ENCODE measurements at regions not wholly inside any gene's neighbourhood (a gene's known extent, or its start where the extent isn't known, plus 50 kb on each side); places are given as distances from the start of the nearest gene placed in this dataset.

DNA sequence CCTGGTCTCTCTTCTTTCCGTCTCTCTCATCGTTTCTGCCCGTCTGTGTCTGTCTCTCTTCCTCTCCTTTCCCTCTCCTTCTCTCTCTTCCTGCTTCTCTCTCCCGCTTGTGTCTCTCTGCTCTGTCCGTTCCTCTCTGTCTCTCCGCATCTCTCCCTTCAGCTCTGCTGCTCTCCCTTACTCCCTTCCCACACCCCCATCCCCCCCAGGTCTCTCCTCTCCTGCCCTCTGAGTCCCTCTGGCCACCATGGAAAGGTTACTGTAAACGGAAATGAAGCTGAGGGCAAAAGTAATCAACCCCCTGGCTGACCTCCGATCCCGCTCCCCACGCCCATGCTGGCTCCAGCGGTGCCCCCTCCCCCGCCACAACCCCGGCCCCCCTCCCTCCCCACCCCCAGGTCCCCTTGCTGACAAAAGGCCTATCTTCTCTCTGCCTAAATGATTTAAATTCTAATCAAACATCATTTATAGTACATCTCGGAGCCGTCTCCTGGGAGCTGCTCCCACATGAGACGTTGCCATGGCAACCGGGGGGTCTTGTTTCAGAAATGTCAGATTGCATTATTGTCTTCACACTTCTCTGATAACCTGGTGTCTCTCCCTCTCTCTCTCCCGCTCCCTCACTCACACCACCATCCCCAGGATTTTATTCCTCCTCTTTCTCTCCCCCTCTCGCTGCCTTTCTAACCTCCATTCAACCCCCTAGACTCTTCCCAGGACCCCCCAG is 203.8 kb downstream of the RBM19 start:
- TF ChIP-seq, protein P1, sequence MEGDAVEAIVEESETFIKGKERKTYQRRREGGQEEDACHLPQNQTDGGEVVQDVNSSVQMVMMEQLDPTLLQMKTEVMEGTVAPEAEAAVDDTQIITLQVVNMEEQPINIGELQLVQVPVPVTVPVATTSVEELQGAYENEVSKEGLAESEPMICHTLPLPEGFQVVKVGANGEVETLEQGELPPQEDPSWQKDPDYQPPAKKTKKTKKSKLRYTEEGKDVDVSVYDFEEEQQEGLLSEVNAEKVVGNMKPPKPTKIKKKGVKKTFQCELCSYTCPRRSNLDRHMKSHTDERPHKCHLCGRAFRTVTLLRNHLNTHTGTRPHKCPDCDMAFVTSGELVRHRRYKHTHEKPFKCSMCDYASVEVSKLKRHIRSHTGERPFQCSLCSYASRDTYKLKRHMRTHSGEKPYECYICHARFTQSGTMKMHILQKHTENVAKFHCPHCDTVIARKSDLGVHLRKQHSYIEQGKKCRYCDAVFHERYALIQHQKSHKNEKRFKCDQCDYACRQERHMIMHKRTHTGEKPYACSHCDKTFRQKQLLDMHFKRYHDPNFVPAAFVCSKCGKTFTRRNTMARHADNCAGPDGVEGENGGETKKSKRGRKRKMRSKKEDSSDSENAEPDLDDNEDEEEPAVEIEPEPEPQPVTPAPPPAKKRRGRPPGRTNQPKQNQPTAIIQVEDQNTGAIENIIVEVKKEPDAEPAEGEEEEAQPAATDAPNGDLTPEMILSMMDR (IDR thresholded peaks at IDR 0.05): no peak
- TF ChIP-seq POLR2A (IDR thresholded peaks at IDR 0.05; ENCODE audit: low read depth): no peak

Measured in esophagus muscularis mucosa (tissue), 3 donors.